ENCODE measurements at regions not wholly inside any gene's neighbourhood (a gene's known extent, or its start where the extent isn't known, plus 50 kb on each side); places are given as distances from the start of the nearest gene placed in this dataset.

DNA sequence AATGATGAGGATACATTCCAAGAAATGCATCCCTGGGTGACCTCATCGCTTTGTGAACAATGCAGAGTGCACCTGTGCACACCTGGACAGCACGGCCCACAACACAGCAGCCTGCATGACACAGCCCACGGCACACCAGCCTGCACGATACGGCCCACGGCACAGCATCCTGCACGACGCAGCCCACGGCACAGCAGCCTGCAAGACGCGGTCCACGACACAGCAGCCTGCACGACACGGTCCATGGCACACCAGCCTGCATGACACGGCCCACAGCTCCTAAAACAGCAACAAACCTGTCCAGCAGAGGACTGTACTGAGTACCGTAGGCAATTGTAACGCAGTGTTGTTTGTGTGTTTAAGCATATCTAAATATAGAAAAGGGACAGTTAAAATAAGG lies 134.7 kb upstream of the PPP2R2D start:
- Mint-ChIP-seq H3K27ac (no peak overlapping the region), H3K36me3 (ENCODE audit: insufficient read depth in 1 of 3, low read depth in 3 of 3) (peaks cover 0 to 11% (median 2%) of the 10 kb centered on the region in 3 experiments; a peak in 3 of 7 replicates), H3K27me3 (ENCODE audit: low read depth) (peaks cover 2% of the 10 kb centered on the region; the same call in 1 of the 2 replicates), H3K4me1 (peaks cover 51 to 53% of the 10 kb centered on the region in 2 experiments), H3K9me3 (peaks cover 0 to 5% of the 10 kb centered on the region in 2 experiments; a peak in 2 of 5 replicates), H3K4me3 (no peak overlapping the region)
- no peak overlapping the region for H2BK15ac ChIP-seq (ENCODE audit: low read depth, low read length)
- H4K20me1 ChIP-seq (ENCODE audit: control insufficient read depth, insufficient read depth, insufficient read length) = no peaks in the 10 kb centered on the region
- TF ChIP-seq, protein P1, sequence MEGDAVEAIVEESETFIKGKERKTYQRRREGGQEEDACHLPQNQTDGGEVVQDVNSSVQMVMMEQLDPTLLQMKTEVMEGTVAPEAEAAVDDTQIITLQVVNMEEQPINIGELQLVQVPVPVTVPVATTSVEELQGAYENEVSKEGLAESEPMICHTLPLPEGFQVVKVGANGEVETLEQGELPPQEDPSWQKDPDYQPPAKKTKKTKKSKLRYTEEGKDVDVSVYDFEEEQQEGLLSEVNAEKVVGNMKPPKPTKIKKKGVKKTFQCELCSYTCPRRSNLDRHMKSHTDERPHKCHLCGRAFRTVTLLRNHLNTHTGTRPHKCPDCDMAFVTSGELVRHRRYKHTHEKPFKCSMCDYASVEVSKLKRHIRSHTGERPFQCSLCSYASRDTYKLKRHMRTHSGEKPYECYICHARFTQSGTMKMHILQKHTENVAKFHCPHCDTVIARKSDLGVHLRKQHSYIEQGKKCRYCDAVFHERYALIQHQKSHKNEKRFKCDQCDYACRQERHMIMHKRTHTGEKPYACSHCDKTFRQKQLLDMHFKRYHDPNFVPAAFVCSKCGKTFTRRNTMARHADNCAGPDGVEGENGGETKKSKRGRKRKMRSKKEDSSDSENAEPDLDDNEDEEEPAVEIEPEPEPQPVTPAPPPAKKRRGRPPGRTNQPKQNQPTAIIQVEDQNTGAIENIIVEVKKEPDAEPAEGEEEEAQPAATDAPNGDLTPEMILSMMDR (conservative IDR thresholded peaks at IDR 0.05) = no peak
- no peak overlapping the region for H2BK20ac ChIP-seq (ENCODE audit: low read depth, low read length, poor library complexity, severe bottlenecking)
- H3K56ac ChIP-seq (ENCODE audit: insufficient read length, low read depth, low read length) = no peak overlapping the region
- H3K9ac ChIP-seq (ENCODE audit: extremely low read depth, insufficient read length, low read length) = no peak overlapping the region
- no peak overlapping the region; the same call in 1 of the 2 replicates for H3K14ac ChIP-seq (ENCODE audit: insufficient read depth, low read length)
- no peak overlapping the region for H3K23ac ChIP-seq (ENCODE audit: insufficient read length, low read depth, low read length)
- H3K18ac ChIP-seq (ENCODE audit: insufficient read length, low read depth, low read length) = peak overlapping the region; percentile 67
- H3K4ac ChIP-seq (ENCODE audit: low read depth, low read length) = no peak overlapping the region
- H4K8ac ChIP-seq (replicated peaks; ENCODE audit: insufficient read length, low read depth, low read length) = no peak overlapping the region
- no peak overlapping the region for H4K5ac ChIP-seq (ENCODE audit: insufficient read length, low read depth, low read length)
- no peaks in the 10 kb centered on the region; the same call in 1 of the 2 replicates for H3K4me1 ChIP-seq (ENCODE audit: insufficient read depth, low read length)
- no peak overlapping the region for H2BK5ac ChIP-seq (ENCODE audit: insufficient read length, low read length)
- no peak overlapping the region for H2BK12ac ChIP-seq (ENCODE audit: insufficient read length, low read depth, low read length)
- no peaks in the 10 kb centered on the region for H3K23me2 ChIP-seq (ENCODE audit: insufficient read length, low read depth, low read length, poor library complexity, severe bottlenecking)
- WGBS (ENCODE audit: extremely low coverage, insufficient read length, low lambda C conversion rate) = no CpG with 5 or more reads among the region's 17 CpGs
- H4K91ac ChIP-seq (ENCODE audit: insufficient read length, low read depth, low read length) = no peak overlapping the region
- no peaks in the 10 kb centered on the region for H3K9me3 ChIP-seq (ENCODE audit: control insufficient read depth, low read depth, low read length)
- no peaks in the 10 kb centered on the region for H3K79me2 ChIP-seq (ENCODE audit: insufficient read depth, low read length)
- no peak overlapping the region for H3K27ac ChIP-seq (ENCODE audit: insufficient read length, low read depth, low read length)
- H3K4me2 ChIP-seq (ENCODE audit: insufficient read depth, insufficient read length, low read length) = no peak overlapping the region
- no peak for DNase-seq
- no peak overlapping the region for H2AFZ ChIP-seq (ENCODE audit: low read length)
- no peak overlapping the region for H2BK120ac ChIP-seq (ENCODE audit: low read depth, low read length, poor library complexity, severe bottlenecking)
- H2AK5ac ChIP-seq (ENCODE audit: insufficient read length, low read length) = no peak overlapping the region
- H3K27me3 ChIP-seq (ENCODE audit: insufficient read depth, low read length) = no peaks in the 10 kb centered on the region
- H3T11ph ChIP-seq (ENCODE audit: low read length) = no peak overlapping the region
- no peaks in the 10 kb centered on the region for H3K79me1 ChIP-seq (ENCODE audit: insufficient read depth, low read depth, low read length, poor library complexity, severe bottlenecking)
